H54 (cell line): ENCODE measurements at regions not wholly inside any gene's neighbourhood (a gene's known extent, or its start where the extent isn't known, plus 50 kb on each side); places are given as distances from the start of the nearest gene placed in this dataset.

Experiments
- DNase-seq: peaks from one replicate; pipeline ENCODE4 v3.0.0; 2011; ENCODE audit warnings: low spot score, mixed read lengths; ENCODE audit not compliant: insufficient read length
- FAIRE-seq: peaks from 3 replicates; lab custom pipeline; 2011; peaks lifted over from hg19 to GRCh38; lab: Jason Lieb, UNC
- POLR2A ChIP-seq: IDR thresholded peaks from 2 replicates; pipeline ENCODE4 v1.6.1; 2011; ENCODE audit warnings: low read depth, mild to moderate bottlenecking, low read length

GRCh38 chr14:76657846-76658245 lies 103.4 kb upstream of the VASH1 start:
- FAIRE-seq = no peak
- TF ChIP-seq POLR2A = no peak
- no peak for DNase-seq

DNA sequence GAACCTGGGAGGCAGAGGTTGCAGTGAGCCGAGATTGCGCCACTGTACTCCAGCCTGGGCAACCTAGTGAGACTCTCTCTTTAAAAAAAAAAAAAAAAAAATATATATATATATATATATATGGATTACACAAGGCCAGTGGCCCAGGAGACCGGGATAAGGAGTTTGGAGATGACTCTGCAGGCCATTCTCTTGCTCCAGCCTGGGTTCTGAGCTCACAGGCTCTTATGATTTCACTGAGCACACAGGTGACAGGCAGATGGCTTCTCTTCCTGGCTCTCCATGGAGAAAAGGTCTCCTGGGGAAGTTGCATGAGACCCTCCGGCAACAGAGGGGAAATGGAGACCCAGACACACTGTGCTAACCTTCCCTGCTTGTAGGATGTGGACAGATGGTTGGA lies 98.7 kb upstream of the VASH1 start:
- no peak for FAIRE-seq
- DNase-seq = no peak
- no peak for TF ChIP-seq POLR2A

- DNase-seq (no peak), FAIRE-seq (no peak)
- TF ChIP-seq POLR2A = no peak
These were observed 96.5 kb upstream of the VASH1 start for GRCh38 chr14:76664790-76665189.

GRCh38 chr14:76666746-76667145 lies 94.5 kb upstream of the VASH1 start:
- DNase-seq (no peak), FAIRE-seq (no peak)
- no peak for TF ChIP-seq POLR2A

GRCh38 chr14:76669770-76670169 lies 91.5 kb upstream of the VASH1 start:
- no peak for TF ChIP-seq POLR2A
- FAIRE-seq (no peak), DNase-seq (no peak)

DNA sequence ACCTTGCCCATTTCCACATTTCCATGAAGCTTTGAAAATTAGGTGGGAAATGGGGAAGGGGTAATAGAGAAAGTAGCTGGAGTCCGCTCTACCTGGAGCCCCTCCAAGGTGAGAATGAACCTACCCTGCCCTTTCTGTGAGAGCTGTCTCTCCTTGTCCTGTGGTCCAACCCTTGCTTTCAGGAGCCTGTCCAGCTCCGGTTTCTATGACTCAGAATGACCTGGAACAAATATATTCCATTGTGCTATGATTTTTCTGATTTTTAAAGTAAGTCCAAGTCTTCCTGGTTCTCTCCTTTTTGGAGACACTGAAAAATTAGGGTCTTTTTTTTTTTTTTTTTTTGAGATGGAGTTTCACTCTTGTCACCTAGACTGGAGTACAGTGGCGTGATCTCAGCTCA lies 89.1 kb upstream of the VASH1 start:
- FAIRE-seq = no peak
- DNase-seq = no peak
- no peak for TF ChIP-seq POLR2A

GRCh38 chr14:76673261-76673660 lies 88.0 kb upstream of the VASH1 start:
- DNase-seq (no peak), FAIRE-seq (no peak)
- no peak for TF ChIP-seq POLR2A

- no peak for DNase-seq
- no peak for FAIRE-seq
- no peak for TF ChIP-seq POLR2A
These were observed 86.2 kb upstream of the VASH1 start for GRCh38 chr14:76675046-76675445.

GRCh38 chr14:76676539-76676938 lies 84.7 kb upstream of the VASH1 start:
- no peak for TF ChIP-seq POLR2A
- DNase-seq (no peak), FAIRE-seq (no peak)

GRCh38 chr14:76677534-76678145 lies 83.6 kb upstream of the VASH1 start:
- FAIRE-seq (no peak), DNase-seq (no peak)
- TF ChIP-seq POLR2A = no peak

DNA sequence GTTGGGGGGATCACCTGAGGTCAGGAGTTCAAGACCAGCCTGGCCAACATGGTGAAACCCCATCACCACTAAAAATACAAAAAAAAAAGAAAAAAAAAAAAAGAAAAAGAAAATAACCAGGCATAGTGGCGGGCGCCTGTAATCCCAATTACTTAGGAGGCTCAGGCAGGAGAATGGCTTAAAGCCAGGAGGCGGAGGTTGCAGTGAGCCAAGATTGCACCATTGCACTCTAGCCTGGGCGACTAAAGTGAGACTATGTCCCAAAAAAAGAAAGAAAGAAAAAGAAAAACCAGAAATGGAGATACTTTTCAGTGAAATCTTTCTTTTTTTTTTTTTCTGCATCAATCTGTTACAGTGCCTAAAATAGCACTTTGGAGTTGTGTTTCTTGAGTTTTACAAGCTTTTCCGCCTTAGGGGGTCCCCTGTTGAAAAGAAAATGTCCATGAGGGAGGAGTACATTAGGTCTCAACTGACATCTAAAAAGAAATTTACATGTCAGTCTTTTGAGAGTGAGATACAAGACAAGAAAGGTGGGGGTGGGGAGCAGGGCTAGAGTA lies 82.9 kb upstream of the VASH1 start:
- no peak for TF ChIP-seq POLR2A
- DNase-seq (no peak), FAIRE-seq (no peak)

DNA sequence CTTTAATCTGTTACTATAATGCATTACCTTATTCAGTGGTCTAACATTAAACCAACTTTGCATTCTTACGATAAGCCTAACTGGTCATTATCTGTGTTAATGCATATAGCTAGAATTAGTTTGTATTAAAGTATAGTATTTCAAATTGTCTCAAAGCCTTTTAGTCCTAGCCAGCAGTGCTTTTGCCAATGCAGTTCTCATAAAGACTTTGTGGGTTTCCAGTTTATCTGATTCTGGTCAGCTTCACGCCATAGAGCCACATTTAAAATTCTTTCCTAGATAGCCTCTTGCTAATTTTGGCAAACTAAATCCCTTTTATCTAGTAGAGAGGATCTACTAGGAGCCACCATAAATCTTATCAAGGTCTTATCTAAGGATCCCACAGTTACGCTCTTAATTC lies 78.9 kb upstream of the VASH1 start:
- DNase-seq = no peak
- TF ChIP-seq POLR2A = no peak
- FAIRE-seq = no peak

DNA sequence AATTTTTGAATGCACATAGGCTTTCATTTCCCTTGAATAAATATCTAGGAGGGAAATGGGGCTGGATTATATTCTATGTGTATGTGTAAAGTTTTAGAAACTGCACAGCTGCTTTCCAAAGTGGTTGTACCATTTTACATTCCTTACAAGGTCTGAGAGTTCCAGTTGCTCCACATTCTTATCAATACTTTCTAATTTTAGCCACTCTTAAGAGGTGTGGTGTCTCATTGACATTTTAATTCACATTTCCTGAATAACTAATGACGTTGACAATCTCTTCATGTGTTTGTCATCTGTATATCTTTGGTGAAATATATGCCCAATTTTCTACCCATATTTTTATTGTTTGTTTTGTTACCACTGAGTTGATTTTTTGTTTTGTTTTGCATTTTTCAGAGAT lies 74.6 kb upstream of the VASH1 start:
- no peak for FAIRE-seq

DNA sequence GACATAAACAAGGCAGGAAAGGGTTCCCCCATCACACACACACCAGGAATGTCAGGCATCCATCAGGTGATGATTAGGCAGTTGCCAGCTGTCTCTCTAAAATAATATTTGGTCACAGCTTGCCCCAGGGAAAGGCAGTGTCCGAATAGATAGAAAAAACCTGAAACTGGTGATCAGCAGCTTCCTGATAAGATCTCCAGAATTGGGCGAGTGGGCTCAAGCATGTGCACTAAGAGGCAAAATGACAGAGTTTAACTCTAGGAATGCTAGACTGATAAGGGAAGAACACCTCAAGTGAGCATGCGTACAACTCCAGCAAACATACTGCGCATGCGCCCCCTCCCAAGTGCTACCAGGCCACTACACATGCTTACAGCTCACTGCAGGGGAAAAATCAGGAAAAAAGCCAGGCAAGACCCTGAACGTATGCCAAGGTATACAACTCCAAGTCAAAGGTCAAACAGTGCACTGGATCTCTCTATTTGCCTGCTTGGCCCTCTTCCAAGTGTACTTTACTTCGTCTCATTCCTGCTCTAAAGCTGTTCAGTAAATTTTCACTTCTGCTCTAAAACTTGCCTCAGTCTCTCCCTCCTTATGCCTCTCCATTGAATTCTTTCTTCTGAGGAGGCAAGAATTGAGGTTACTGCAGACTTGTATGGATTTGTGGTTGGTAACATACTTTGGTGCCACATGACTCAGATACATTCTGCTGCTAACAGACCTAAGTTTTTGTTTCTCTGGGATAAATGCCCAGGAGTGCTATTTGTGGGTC lies 73.5 kb upstream of the VASH1 start:
- FAIRE-seq (no peak), DNase-seq (no peak)
- no peak for TF ChIP-seq POLR2A

More for the DNA sequence above, 74.6 kb upstream of the VASH1 start:
- no peak for DNase-seq
- TF ChIP-seq POLR2A = no peak

DNA sequence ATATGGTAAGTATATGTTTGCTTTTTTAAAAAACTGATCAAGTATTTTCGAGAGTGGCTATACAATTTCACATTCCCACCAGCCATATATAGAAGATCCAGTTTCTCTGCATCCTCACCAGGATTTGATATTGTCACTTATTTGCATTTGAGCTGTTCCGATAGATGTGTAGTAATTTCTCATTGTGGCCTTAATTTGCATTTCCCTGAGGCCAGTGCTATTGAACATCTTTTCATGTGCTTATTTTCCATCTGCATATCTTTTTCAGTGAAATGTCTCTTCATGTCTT lies 72.9 kb upstream of the VASH1 start:
- FAIRE-seq (no peak), DNase-seq (no peak)
- TF ChIP-seq POLR2A = no peak
